ENCODE measurements at regions not wholly inside any gene's neighbourhood (a gene's known extent, or its start where the extent isn't known, plus 50 kb on each side); places are given as distances from the start of the nearest gene placed in this dataset.

GRCh38 chr1:56339786-56340465 is 239.4 kb downstream of the PLPP3 start:
- TF ChIP-seq GTF2I (CRISPR knock-in tag; conservative IDR thresholded peaks at IDR 0.05): no peak
- TF ChIP-seq SMAD4 (CRISPR knock-in tag; IDR thresholded peaks at IDR 0.05): no peak
- TF ChIP-seq USF2 (CRISPR knock-in tag; IDR thresholded peaks at IDR 0.05): no peak
- no peak for TF ChIP-seq ETV6 (CRISPR knock-in tag; IDR thresholded peaks at IDR 0.05)
- no peak for TF ChIP-seq TP53 (CRISPR knock-in tag; IDR thresholded peaks at IDR 0.05)
- TF ChIP-seq CTCF (IDR thresholded peaks at IDR 0.05): no peak
- no peak for TF ChIP-seq ATF3 (CRISPR knock-in tag; conservative IDR thresholded peaks at IDR 0.05)
- no peak for TF ChIP-seq MXD4 (CRISPR knock-in tag; IDR thresholded peaks at IDR 0.05; ENCODE audit: borderline replicate concordance)
